ENCODE measurements at regions not wholly inside any gene's neighbourhood (a gene's known extent, or its start where the extent isn't known, plus 50 kb on each side); places are given as distances from the start of the nearest gene placed in this dataset.

GRCh38 chr2:234764372-234764771, 187.4 kb upstream of the SH3BP4 start:
- Histone ChIP-seq H3K9me2 (ENCODE audit: insufficient read depth, low read length) (no peaks in the 10 kb centered on the region), H3K27ac (ENCODE audit: low read length) (no peak overlapping the region), H2AFZ (ENCODE audit: low read depth, low read length) (no peak overlapping the region), H3K9me3 (ENCODE audit: low read length) (no peaks in the 10 kb centered on the region), H3K36me3 (ENCODE audit: insufficient read depth, low read length) (no peaks in the 10 kb centered on the region), H3K9ac (ENCODE audit: low read length) (no peak overlapping the region), H3K4me2 (ENCODE audit: low read length) (no peak overlapping the region), H3K4me3 (ENCODE audit: low read length) (no peak overlapping the region), H3F3A (ENCODE audit: insufficient read depth, low read length, poor library complexity, severe bottlenecking) (no peaks in the 10 kb centered on the region), H4K20me1 (ENCODE audit: insufficient read depth) (no peaks in the 10 kb centered on the region), H3K79me2 (replicated peaks; ENCODE audit: insufficient read depth, low read length) (no peaks in the 10 kb centered on the region), H3K27me3 (ENCODE audit: insufficient read depth, low read depth, low read length) (no peaks in the 10 kb centered on the region)
- TF ChIP-seq EZH2 (IDR thresholded peaks at IDR 0.05; ENCODE audit: borderline replicate concordance, insufficient read depth, low read length, poor library complexity, severe bottlenecking) = no peak
- no peak for TF ChIP-seq RAD21 (conservative IDR thresholded peaks at IDR 0.05)
- no peak for TF ChIP-seq POLR2AphosphoS5 (IDR thresholded peaks at IDR 0.05)
- no peak for TF ChIP-seq EP300 (conservative IDR thresholded peaks at IDR 0.05; ENCODE audit: poor library complexity, severe bottlenecking)
- no peak for TF ChIP-seq TAF1 (IDR thresholded peaks at IDR 0.05; ENCODE audit: low read depth)
- no peak for TF ChIP-seq SMC3 (conservative IDR thresholded peaks at IDR 0.05; ENCODE audit: poor library complexity)
- TF ChIP-seq MXI1 (conservative IDR thresholded peaks at IDR 0.05; ENCODE audit: poor library complexity, severe bottlenecking) = no peak
- TF ChIP-seq REST (IDR thresholded peaks at IDR 0.05; ENCODE audit: borderline replicate concordance) = no peak
- TF ChIP-seq, protein P1, sequence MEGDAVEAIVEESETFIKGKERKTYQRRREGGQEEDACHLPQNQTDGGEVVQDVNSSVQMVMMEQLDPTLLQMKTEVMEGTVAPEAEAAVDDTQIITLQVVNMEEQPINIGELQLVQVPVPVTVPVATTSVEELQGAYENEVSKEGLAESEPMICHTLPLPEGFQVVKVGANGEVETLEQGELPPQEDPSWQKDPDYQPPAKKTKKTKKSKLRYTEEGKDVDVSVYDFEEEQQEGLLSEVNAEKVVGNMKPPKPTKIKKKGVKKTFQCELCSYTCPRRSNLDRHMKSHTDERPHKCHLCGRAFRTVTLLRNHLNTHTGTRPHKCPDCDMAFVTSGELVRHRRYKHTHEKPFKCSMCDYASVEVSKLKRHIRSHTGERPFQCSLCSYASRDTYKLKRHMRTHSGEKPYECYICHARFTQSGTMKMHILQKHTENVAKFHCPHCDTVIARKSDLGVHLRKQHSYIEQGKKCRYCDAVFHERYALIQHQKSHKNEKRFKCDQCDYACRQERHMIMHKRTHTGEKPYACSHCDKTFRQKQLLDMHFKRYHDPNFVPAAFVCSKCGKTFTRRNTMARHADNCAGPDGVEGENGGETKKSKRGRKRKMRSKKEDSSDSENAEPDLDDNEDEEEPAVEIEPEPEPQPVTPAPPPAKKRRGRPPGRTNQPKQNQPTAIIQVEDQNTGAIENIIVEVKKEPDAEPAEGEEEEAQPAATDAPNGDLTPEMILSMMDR (IDR thresholded peaks at IDR 0.05; ENCODE audit: poor library complexity, severe bottlenecking) = no peak

DNA sequence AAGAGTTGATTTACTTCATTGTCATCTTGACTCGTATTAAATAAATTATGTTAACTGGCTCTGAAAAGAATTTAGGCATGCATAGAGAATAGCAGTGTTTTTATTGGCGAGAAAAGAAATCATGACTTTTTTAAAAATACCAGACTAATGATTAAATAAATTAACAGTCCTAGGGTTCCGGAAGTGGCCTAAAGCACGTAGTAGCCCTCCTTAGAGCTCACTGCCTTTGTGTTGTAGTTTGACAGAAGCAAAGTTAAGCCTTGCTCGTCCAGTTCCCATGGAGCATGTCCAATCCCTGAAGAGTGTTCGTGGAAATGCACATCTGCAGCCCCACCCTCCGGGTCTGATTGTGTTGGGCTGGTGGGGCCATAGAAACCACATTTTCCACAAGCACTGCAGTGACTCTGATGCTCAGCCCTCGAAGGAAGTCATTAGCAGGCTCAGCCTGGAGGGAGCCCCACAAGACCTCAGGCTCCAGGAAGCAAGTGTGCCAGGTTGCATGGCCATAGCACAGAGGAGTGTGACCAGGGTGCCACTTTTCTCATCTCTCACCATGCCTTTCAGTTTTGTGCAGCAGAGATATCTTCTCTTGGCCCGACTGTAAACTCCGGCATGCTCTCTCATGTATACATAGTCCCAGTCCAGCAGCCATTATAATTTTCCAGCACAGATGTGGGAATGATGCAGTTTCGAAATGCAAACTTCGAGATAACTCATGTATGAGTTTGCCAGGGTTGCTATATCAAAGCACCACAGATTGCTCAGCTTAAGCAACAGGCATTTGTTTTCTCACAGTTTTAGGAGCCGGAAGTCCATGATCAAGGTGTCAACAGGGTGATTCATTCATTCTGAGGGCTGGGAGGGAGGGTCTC, 188.6 kb upstream of the SH3BP4 start:
- Histone ChIP-seq H3K79me2 (replicated peaks; ENCODE audit: insufficient read depth, low read length) (no peaks in the 10 kb centered on the region), H3K27ac (ENCODE audit: low read length) (no peak overlapping the region), H3K9me3 (ENCODE audit: low read length) (no peaks in the 10 kb centered on the region), H3K9me2 (ENCODE audit: insufficient read depth, low read length) (no peaks in the 10 kb centered on the region), H3F3A (ENCODE audit: insufficient read depth, low read length, poor library complexity, severe bottlenecking) (no peaks in the 10 kb centered on the region), H2AFZ (ENCODE audit: low read depth, low read length) (no peak overlapping the region), H3K36me3 (ENCODE audit: insufficient read depth, low read length) (no peaks in the 10 kb centered on the region), H4K20me1 (ENCODE audit: insufficient read depth) (no peaks in the 10 kb centered on the region), H3K27me3 (ENCODE audit: insufficient read depth, low read depth, low read length) (no peaks in the 10 kb centered on the region), H3K4me2 (ENCODE audit: low read length) (no peak overlapping the region), H3K4me3 (ENCODE audit: low read length) (no peak overlapping the region), H3K9ac (ENCODE audit: low read length) (no peak overlapping the region)
- TF ChIP-seq EZH2 (IDR thresholded peaks at IDR 0.05; ENCODE audit: borderline replicate concordance, insufficient read depth, low read length, poor library complexity, severe bottlenecking) = no peak
